SW480 (cell line): ENCODE measurements at regions not wholly inside any gene's neighbourhood (a gene's known extent, or its start where the extent isn't known, plus 50 kb on each side); places are given as distances from the start of the nearest gene placed in this dataset.
"Not testable (repeated sequence)": the region's sequence is repeated elsewhere in the genome, so short reads cannot be mapped to it uniquely, and the experiment has no call there.

Source experiments
- DNase-seq: peaks from one replicate; pipeline ENCODE4 v3.0.0-alpha.2; 2016; ENCODE audit warnings: low spot score

GRCh38 chr14:71240171-71240570 is 332.9 kb downstream of the PCNX1 start:
- no peak for DNase-seq

GRCh38 chr14:71240866-71241520 is 333.7 kb downstream of the PCNX1 start:
- no peak for DNase-seq

- no peak for DNase-seq
Observed at GRCh38 chr14:71242237-71242748, 335.0 kb downstream of the PCNX1 start.

DNA sequence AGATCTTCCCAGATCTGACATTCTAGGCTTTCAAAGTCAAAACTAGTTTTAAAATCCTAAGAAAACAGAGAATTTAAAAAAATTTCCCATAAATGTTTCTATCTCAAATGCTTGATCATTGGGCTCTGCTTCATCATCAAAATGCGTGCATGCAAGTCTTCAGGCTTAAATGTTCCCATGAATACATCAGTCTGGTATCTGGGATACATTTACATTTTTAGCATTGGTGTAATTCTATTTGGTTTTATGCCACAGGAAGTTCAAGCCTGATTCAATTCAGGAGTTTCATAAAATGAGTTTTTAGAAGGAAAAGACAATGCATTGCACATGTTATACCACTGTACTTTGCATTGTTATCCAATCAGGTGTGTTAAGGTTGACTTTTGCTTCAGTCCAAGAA is 336.4 kb downstream of the PCNX1 start:
- DNase-seq = no peak

GRCh38 chr14:71244341-71244740 is 337.1 kb downstream of the PCNX1 start:
- no peak for DNase-seq

DNA sequence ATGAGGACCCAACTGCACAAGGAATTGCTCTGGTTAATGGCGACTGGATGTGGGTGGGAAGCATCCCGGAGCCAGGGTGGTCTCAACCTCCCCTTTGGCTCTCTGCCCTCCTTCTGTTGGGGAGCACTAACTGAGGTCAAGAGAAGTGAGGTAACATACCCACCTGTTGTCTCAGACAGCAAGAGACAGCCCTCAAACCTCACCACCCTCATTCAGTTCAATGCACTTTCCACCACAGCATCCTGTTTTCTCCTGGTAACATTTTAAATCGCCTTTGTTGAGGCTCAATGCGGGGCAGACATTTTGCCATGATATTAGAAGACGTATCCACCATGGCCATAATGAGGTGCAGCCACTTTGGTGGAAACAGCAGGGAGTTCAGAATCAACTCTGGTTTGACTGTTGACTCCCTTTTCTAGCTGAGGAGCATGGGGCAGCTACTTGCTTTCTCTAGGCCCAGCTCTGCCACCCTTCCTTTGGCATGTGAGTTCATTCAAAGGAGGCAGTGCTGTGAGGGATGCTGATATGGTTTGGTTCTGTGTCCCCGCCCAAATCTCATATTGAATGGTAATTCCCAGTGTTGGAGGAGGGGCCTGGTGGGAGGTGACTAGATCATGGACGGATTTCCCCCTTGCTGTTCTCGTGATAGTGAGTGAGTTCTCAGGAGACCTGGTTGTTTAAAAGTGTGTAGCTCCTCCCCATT is 338.6 kb downstream of the PCNX1 start:
- DNase-seq = no peak

DNA sequence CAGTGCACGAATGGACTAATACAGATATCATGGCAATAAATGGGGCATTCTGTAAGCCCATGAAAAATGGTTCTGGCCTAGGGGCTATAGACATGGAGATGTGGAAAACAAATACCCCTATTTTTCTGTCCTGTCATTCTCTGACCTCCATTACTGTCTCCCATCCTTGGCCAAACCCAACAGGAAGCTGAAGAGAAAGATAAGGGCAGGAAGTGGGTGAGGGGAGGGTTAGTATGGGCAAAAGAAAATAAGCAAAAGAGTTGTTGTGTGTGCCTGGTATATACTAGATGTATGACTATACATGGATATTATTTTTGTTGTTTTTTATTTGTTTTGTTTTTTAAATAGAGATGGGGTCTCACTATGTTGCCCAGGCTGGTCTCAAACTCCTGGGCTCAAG is 339.3 kb downstream of the PCNX1 start:
- DNase-seq = no peak

DNA sequence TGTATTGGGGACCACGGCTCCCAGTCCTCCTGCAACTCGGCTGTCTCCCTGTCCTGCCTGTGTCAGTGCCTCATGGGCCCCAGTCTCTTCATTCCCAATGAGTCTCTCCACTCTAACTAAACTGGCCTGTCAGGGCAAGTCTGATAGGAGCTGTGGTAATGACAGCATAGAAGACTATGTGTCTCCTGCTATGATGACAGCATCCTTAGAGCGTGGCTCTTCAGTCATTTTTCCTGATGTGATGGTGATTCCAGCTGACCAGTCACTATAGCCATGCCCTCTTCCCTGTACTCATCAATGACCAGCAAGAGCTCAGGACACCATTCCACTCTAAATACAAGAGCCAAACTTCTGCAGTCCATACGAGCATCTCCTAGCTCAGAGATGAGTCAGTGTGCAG is 339.8 kb downstream of the PCNX1 start:
- DNase-seq = no peak

DNA sequence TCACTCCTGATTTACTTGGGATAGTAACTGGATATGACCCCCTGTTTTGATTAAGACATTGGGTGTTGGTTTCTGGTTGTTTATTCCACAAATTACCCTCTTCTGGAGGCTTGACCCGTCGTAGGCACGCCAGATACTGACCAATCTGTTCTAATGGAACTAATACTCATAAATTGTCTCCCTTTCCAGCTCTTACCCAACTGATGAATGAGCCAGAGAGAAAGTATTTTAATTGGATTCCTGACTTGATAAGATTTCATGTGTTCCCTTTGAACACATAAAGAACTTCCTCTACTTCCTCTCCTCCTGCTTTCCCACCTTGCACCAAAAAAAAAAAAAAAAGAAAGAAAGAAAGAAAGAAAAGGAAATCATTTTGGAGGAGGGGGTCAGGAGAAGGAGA is 340.9 kb downstream of the PCNX1 start:
- DNase-seq = no peak

DNA sequence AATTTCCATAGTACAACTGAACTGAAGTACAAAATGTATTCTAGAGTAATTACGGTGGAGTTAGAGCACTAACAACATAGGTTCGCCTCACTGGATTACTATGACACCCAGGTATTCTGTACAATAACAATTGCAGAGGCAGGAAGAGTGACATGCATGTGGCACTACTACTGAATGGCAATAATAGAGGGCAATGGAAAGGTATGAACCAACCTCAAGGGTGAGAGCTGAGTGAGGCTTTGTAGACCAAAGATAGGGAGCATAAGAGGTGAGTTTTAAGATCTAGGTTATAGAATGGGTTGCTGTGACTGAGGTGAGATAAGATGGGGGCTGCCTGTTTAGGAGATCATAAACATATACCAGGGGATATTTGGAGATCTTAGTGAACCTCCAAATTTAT is 343.1 kb downstream of the PCNX1 start:
- DNase-seq = no peak

- DNase-seq = no peak
Observed at GRCh38 chr14:71250791-71251190, 343.5 kb downstream of the PCNX1 start.

- DNase-seq = not testable (repeated sequence)
Observed at GRCh38 chr14:71254091-71254719, 346.9 kb downstream of the PCNX1 start.

DNA sequence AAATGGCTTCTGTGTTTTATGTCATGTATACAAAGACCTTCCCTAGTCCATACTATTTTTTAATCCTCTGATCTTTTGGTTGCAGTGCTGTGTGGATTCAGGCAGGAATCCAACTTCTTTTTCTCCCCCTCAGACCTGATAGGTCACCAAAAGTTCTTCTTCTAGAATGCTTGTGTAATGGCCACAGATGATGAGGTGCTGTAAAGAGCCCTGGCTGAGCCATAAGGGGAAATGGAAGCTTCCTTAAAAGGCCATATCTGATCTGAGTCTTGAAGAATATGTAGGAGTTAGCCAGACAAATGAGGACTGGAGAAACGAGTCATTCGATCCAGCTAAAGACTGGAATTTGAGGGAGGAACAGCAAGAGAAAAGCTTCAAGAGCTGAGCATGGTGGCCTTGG is 353.9 kb downstream of the PCNX1 start:
- DNase-seq = no peak

- DNase-seq = no peak
Observed at GRCh38 chr14:71262441-71262840, 355.2 kb downstream of the PCNX1 start.

DNA sequence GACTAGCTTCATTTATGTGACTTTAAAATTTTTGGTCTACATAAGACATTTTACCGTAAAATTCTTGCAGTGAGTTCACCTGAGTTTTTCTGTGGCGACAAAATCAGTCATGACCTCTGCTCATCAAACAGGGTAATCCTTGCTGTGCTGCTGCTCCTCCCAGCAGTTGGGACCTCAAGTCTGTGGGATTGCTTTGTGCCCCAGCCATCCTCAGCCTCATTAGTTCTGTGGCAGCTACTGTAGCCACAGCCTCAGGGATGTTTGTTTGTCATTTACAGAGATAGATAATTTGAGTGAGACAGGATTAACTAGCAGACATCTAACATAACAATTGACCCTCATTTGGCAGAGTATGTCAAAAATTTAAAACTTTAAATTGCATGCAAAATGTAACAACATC is 357.0 kb downstream of the PCNX1 start:
- no peak for DNase-seq

DNA sequence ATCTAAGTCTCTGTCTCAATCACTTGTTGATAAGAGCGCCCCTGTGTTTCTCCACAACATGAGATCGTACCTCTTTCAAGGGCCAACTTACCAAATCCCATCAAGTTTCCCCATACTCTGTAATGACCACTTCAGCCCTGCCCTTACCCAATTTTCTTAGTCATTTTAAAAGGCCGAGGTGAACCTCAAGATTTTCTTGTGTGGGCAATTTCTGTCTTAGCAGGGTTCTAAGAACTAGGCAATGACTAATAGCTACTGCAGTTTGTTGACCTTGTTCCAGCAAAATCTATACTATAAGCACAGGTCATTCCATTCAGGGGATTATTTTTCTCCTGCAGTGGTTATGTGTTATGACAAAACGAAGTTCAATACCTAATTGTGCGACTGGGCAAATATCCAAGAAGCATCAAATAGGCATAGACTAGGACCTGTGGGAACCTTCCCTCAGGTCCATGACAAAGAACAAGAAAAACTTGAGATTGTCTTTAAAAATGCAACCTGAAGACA is 359.8 kb downstream of the PCNX1 start:
- no peak for DNase-seq

- no peak for DNase-seq
Observed at GRCh38 chr14:71267691-71268090, 360.4 kb downstream of the PCNX1 start.

- no peak for DNase-seq
Observed at GRCh38 chr14:71270111-71270510, 362.9 kb downstream of the PCNX1 start.

- DNase-seq = no peak
Observed at GRCh38 chr14:71271166-71271945, 364.1 kb downstream of the PCNX1 start.

DNA sequence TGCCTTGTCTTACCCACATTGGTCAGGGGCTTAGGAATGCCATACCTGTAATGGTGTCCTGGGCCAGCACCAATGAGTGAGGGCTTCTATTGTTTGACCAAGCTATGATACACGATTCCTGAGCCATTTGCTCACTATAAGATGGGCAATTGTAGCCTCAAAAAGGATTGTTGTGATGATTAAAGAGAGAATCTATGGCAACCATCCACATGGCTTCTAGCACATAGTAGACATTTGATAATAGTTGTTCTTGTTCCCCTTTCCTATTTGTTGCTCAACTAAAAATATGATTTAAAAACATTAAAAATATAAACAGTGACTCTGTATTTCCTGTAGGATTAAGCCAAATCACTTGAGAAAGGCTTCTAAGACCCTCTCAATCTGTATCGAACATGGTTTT is 366.1 kb downstream of the PCNX1 start:
- DNase-seq = no peak

GRCh38 chr14:71284048-71284447 is 376.8 kb downstream of the PCNX1 start:
- no peak for DNase-seq

GRCh38 chr14:71286126-71286525 is 378.9 kb downstream of the PCNX1 start:
- DNase-seq = no peak
